Bronchial epithelial cell (primary cell): ENCODE measurements at regions not wholly inside any gene's neighbourhood (a gene's known extent, or its start where the extent isn't known, plus 50 kb on each side); places are given as distances from the start of the nearest gene placed in this dataset.

Experiments used
- DNase-seq: peaks from one replicate; pipeline ENCODE4 v3.0.0-alpha.2; 2010; ENCODE audit warnings: low read depth
- FAIRE-seq: peaks from 2 replicates; lab custom pipeline; 2011; peaks lifted over from hg19 to GRCh38; lab: Jason Lieb, UNC
- H3K27me3 ChIP-seq: 2 replicates; pipeline ENCODE4 v1.5.1; 2011; ENCODE audit warnings: low read length; ENCODE audit not compliant: control insufficient read depth, insufficient read depth
- H3K36me3 ChIP-seq: 2 replicates; pipeline ENCODE4 v1.5.1; 2011; ENCODE audit warnings: low read length; ENCODE audit not compliant: control insufficient read depth, insufficient read depth
- H3K4me3 ChIP-seq: 2 replicates; pipeline ENCODE4 v1.5.1; 2011; ENCODE audit warnings: mild to moderate bottlenecking, low read depth, low read length, control low read depth
- CTCF ChIP-seq: IDR thresholded peaks from 2 replicates; pipeline ENCODE4 v1.5.1; 2011; ENCODE audit warnings: mild to moderate bottlenecking, moderate library complexity, low read length, control low read depth, inconsistent platforms; ENCODE audit not compliant: insufficient read depth, severe bottlenecking

- TF ChIP-seq CTCF: no peak
- no peaks in the 10 kb centered on the region for H3K27me3 ChIP-seq
- FAIRE-seq (no peak), DNase-seq (no peak)
- H3K36me3 ChIP-seq: no peaks in the 10 kb centered on the region
- no peak overlapping the region for H3K4me3 ChIP-seq
These were observed 91.9 kb upstream of the CPEB2 start for GRCh38 chr4:14910411-14910810.

- Histone ChIP-seq H3K36me3 (no peaks in the 10 kb centered on the region), H3K4me3 (no peak overlapping the region), H3K27me3 (no peaks in the 10 kb centered on the region)
- no peak for DNase-seq
- TF ChIP-seq CTCF: no peak
- FAIRE-seq: no peak
These were observed 89.9 kb upstream of the CPEB2 start for GRCh38 chr4:14912426-14912825.

GRCh38 chr4:14915018-14915417 is 87.3 kb upstream of the CPEB2 start:
- FAIRE-seq (no peak), DNase-seq (no peak)
- no peak for TF ChIP-seq CTCF
- no peak overlapping the region for H3K4me3 ChIP-seq
- H3K27me3 ChIP-seq: no peaks in the 10 kb centered on the region
- no peaks in the 10 kb centered on the region for H3K36me3 ChIP-seq

- H3K4me3 ChIP-seq: no peak overlapping the region
- no peaks in the 10 kb centered on the region for H3K27me3 ChIP-seq
- H3K36me3 ChIP-seq: no peaks in the 10 kb centered on the region
- DNase-seq (peak; percentile 78), FAIRE-seq (peak; percentile 94)
- TF ChIP-seq CTCF: no peak
These were observed 85.6 kb upstream of the CPEB2 start for GRCh38 chr4:14916554-14917297.

GRCh38 chr4:14917298-14917633 is 85.0 kb upstream of the CPEB2 start:
- Histone ChIP-seq H3K36me3 (no peaks in the 10 kb centered on the region), H3K27me3 (no peaks in the 10 kb centered on the region), H3K4me3 (no peak overlapping the region)
- TF ChIP-seq CTCF: no peak
- no peak for DNase-seq
- no peak for FAIRE-seq

- TF ChIP-seq CTCF: no peak
- Histone ChIP-seq H3K36me3 (no peaks in the 10 kb centered on the region), H3K27me3 (no peaks in the 10 kb centered on the region), H3K4me3 (no peak overlapping the region)
- FAIRE-seq: no peak
- no peak for DNase-seq
These were observed 83.9 kb upstream of the CPEB2 start for GRCh38 chr4:14918336-14918735.
